Keratinocyte (primary cell): ENCODE measurements at regions not wholly inside any gene's neighbourhood (a gene's known extent, or its start where the extent isn't known, plus 50 kb on each side); places are given as distances from the start of the nearest gene placed in this dataset.

Experiments
- DNase-seq: peaks from one replicate; pipeline ENCODE4 v3.0.0-alpha.2; 2011; ENCODE audit warnings: low read depth, missing footprints, low spot score
- FAIRE-seq: peaks from 2 replicates; lab custom pipeline; 2011; peaks lifted over from hg19 to GRCh38; lab: Jason Lieb, UNC
- H2AFZ ChIP-seq: 2 replicates; pipeline ENCODE4 v1.6.0; 2012; ENCODE audit warnings: low read length, control low read depth, inconsistent platforms; ENCODE audit not compliant: control insufficient read depth
- H3K27ac ChIP-seq: 2 replicates; pipeline ENCODE4 v1.5.1; 2011; ENCODE audit warnings: low read length; ENCODE audit not compliant: control insufficient read depth, insufficient read depth
- H3K27me3 ChIP-seq: 3 replicates; pipeline ENCODE4 v1.6.0; 2011; ENCODE audit warnings: low read length; ENCODE audit not compliant: control insufficient read depth, insufficient read depth; ENCODE audit errors: extremely low read depth
- H3K36me3 ChIP-seq, 2 experiments: 2 replicates in 1 of 2; 3 replicates in 1 of 2; pipeline ENCODE4 v1.5.1; 2011; ENCODE audit warnings: low read length in 2 of 2, mild to moderate bottlenecking in 1 of 2; ENCODE audit not compliant: control insufficient read depth in 2 of 2, insufficient read depth in 2 of 2; ENCODE audit errors: extremely low read depth in 1 of 2
- H3K4me1 ChIP-seq: 3 replicates; pipeline ENCODE4 v1.5.1; 2011; ENCODE audit warnings: low read length; ENCODE audit not compliant: control insufficient read depth, insufficient read depth; ENCODE audit errors: extremely low read depth
- H3K4me2 ChIP-seq: 3 replicates; pipeline ENCODE4 v1.6.0; 2011; ENCODE audit warnings: low read depth, low read length; ENCODE audit not compliant: control insufficient read depth, insufficient read depth; ENCODE audit errors: extremely low read depth
- H3K4me3 ChIP-seq, 3 experiments: fragments of 200-600 bp in 1 of 3; sonication (generic) in 1 of 3; 2 replicates in 2 of 3; 3 replicates in 1 of 3; pipeline ENCODE4 v1.5.1; 2011 to 2016; ENCODE audit warnings: low read length in 3 of 3, mild to moderate bottlenecking in 3 of 3, control low read depth in 2 of 3, inconsistent platforms in 1 of 3, low read depth in 1 of 3, mixed read lengths in 1 of 3, mixed run types in 1 of 3, moderate library complexity in 1 of 3; ENCODE audit not compliant: control insufficient read depth in 2 of 3, insufficient read depth in 2 of 3; ENCODE audit errors: extremely low read depth in 1 of 3
- H3K79me2 ChIP-seq: 2 replicates; pipeline ENCODE4 v1.6.0; 2012; ENCODE audit warnings: low read length; ENCODE audit not compliant: control insufficient read depth, insufficient read depth
- H3K9ac ChIP-seq: 3 replicates; pipeline ENCODE4 v1.6.0; 2011; ENCODE audit warnings: low read length; ENCODE audit not compliant: control insufficient read depth, insufficient read depth; ENCODE audit errors: extremely low read depth
- H3K9me1 ChIP-seq: 3 replicates; pipeline ENCODE4 v1.6.0; 2011; ENCODE audit warnings: low read length; ENCODE audit not compliant: control insufficient read depth, insufficient read depth; ENCODE audit errors: extremely low read depth
- H3K9me3 ChIP-seq: 2 replicates; pipeline ENCODE4 v1.5.1; 2012; ENCODE audit warnings: low read depth, low read length; ENCODE audit not compliant: control insufficient read depth
- H4K20me1 ChIP-seq: 3 replicates; pipeline ENCODE4 v1.6.0; 2011; ENCODE audit warnings: low read length; ENCODE audit not compliant: control insufficient read depth, insufficient read depth; ENCODE audit errors: extremely low read depth
- CTCF ChIP-seq, 3 experiments: IDR thresholded peaks in 1 of 3; conservative IDR thresholded peaks in 1 of 3; optimal IDR thresholded peaks in 1 of 3; 2 replicates in 2 of 3; 3 replicates in 1 of 3; pipeline versions ENCODE3 to v1.5.1; 2011; ENCODE audit warnings: low read length in 3 of 3, mild to moderate bottlenecking in 3 of 3, moderate library complexity in 2 of 3, control low read depth in 1 of 3, inconsistent platforms in 1 of 3; ENCODE audit not compliant: insufficient read depth in 2 of 3; ENCODE audit errors: extremely low read depth in 1 of 3
- EZH2 ChIP-seq: IDR thresholded peaks from one replicate; pipeline ENCODE4 v1.6.1; 2012; ENCODE audit warnings: inconsistent platforms, mild to moderate bottlenecking, low read length, moderate library complexity
- dilution Hi-C: fragments of 300-500 bp; cut with MboI; formaldehyde crosslinking; loops from one replicate; pipeline ENCODE4 v1.7.0; 2020; ENCODE audit warnings: low sequenced_read_pairs; ENCODE audit not compliant: extremely low pct_ligation_motif_present

GRCh38 chr2:158025255-158025996 is 76.2 kb upstream of the UPP2 start:
- Histone ChIP-seq H3K9me3 (no peaks in the 10 kb centered on the region), H3K4me2 (no peak overlapping the region), H3K4me3 (no peak overlapping the region), H3K27me3 (no peaks in the 10 kb centered on the region), H4K20me1 (no peaks in the 10 kb centered on the region), H3K79me2 (no peaks in the 10 kb centered on the region), H3K27ac (no peak overlapping the region), H3K36me3 (no peaks in the 10 kb centered on the region), H2AFZ (no peak overlapping the region), H3K9me1 (no peaks in the 10 kb centered on the region), H3K9ac (no peak overlapping the region), H3K4me1 (no peaks in the 10 kb centered on the region)
- dilution Hi-C loops: no loop called here
- DNase-seq (no peak), FAIRE-seq (no peak)
- no peak for TF ChIP-seq EZH2
- TF ChIP-seq CTCF (optimal IDR thresholded peaks at IDR 0.05 in 1 of 3, IDR thresholded peaks at IDR 0.05 in 1 of 3, conservative IDR thresholded peaks at IDR 0.05 in 1 of 3; ENCODE audit: extremely low read depth in 1 of 3, insufficient read depth in 2 of 3, low read length in 3 of 3): no peak

- Histone ChIP-seq H3K4me1 (no peaks in the 10 kb centered on the region), H3K27ac (no peak overlapping the region), H3K9me1 (no peaks in the 10 kb centered on the region), H3K36me3 (no peaks in the 10 kb centered on the region), H3K79me2 (no peaks in the 10 kb centered on the region), H3K27me3 (no peaks in the 10 kb centered on the region), H3K9me3 (no peaks in the 10 kb centered on the region), H3K4me2 (no peak overlapping the region), H2AFZ (no peak overlapping the region), H3K4me3 (no peak overlapping the region), H4K20me1 (no peaks in the 10 kb centered on the region), H3K9ac (no peak overlapping the region)
- FAIRE-seq (peak; percentile 43), DNase-seq (no peak)
- TF ChIP-seq EZH2 (no peak), CTCF (optimal IDR thresholded peaks at IDR 0.05 in 1 of 3, IDR thresholded peaks at IDR 0.05 in 1 of 3, conservative IDR thresholded peaks at IDR 0.05 in 1 of 3; ENCODE audit: extremely low read depth in 1 of 3, insufficient read depth in 2 of 3, low read length in 3 of 3) (peak; percentile 68 to 84 (median 72))
- dilution Hi-C loops: no loop called here
Measured at GRCh38 chr2:158024288-158024898, 77.3 kb upstream of the UPP2 start.
